ENCODE measurements at regions not wholly inside any gene's neighbourhood (a gene's known extent, or its start where the extent isn't known, plus 50 kb on each side); places are given as distances from the start of the nearest gene placed in this dataset.

DNA sequence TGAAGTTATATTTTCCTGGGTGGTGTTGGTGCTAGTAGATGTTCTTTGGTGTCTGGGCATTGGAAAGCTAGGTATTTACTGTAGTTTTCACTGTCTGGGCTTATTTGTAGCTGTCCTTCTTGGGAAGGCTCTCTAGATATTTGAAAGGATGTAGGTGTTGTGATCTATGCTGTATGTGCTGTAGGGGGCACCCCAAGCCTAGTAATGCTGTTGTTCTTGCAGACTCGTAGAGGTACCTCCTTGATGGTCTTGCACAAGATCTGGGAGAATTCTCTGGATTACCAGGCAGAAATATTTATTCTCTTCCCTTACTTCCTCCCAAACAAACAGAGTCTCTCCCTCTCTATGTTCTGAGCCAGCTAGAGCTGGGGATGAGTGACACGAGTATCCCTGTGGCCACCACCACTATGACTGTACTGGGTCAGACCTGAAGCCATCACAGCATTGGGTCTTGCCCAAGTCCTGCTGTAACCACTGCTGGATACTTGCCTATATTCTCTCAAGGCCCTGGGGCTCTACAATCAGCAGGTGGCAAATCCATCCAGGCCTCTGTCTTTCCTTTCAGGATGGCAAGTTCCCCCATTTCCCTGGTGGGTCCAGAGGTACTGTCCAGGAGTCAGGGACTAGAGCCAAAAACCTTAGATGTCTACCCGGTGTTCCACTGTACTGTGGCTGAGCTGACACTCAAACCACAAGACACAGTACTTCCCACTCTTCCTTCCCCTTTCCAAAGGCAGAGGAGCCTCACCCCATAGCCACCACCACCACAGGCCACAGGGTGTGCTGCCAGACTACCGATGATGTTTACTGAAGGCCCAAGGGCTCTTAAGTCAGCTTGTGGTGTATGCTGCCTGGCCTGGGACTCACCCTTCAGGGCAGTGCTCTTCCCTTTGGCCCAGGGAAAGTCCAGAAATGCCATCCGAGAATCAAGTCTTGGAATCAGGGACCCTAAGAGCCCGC is 195.2 kb upstream of the DPPA4 start:
- peak in 3 of 4 donors; percentile 7 to 34 (median 25) for DNase-seq (ENCODE audit: low read depth in 4 of 4, low spot score in 3 of 4)

DNA sequence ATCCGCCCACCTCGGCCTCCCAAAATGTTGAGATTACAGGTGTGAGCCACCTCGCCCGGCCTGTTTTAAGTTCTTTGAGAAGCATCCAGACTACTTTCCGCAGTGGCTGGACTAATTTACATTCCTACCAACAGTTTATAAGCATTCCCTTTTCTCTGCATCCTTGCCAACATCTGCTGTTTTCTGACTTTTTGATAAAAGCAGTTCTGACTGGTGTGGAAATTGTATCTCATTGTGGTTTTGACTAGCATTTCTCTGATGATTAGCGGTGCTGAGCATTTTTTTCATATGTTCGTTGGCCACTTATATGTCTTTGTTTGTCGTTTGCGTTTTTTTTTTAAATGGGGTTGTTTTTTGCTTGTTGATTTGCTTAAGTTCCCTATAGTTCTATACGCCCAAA is 208.4 kb upstream of the DPPA4 start:
- no peak for DNase-seq (ENCODE audit: low read depth in 4 of 4, low spot score in 3 of 4)

DNA sequence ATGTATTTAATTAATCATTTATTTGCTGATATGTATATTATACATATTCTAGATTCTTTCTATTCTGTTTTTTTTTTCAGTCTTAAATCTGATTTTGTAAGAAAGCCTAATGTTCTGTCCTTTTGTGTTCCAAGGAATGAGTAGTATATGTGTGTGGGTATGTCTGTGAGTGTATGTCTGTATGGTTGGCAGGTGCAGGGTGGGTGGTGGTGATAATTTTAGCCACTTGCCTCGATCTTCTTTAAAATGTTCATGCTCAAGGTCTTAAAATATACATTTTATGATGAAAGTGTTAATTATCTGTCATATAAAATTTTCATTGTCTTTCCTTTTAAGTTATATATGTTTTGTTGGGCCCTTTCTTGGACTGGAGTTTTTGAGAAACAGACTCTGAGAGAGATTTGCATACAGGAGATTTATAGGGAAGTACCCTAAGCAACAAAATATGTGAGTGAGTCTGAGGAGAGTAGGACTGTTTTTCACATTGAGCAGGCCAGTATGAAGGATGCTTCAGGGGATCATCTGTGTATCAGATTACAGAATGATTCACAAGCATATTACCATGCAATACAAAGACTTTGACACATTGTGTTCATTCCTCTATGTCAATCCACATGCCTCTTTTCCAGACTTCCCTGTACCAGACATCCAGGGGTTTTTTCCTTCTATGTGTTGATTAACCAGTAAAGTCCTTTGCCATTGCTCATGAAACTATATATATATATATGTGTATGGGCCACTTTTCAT is 211.0 kb upstream of the DPPA4 start:
- no peak for DNase-seq (ENCODE audit: low read depth in 4 of 4, low spot score in 3 of 4)

DNA sequence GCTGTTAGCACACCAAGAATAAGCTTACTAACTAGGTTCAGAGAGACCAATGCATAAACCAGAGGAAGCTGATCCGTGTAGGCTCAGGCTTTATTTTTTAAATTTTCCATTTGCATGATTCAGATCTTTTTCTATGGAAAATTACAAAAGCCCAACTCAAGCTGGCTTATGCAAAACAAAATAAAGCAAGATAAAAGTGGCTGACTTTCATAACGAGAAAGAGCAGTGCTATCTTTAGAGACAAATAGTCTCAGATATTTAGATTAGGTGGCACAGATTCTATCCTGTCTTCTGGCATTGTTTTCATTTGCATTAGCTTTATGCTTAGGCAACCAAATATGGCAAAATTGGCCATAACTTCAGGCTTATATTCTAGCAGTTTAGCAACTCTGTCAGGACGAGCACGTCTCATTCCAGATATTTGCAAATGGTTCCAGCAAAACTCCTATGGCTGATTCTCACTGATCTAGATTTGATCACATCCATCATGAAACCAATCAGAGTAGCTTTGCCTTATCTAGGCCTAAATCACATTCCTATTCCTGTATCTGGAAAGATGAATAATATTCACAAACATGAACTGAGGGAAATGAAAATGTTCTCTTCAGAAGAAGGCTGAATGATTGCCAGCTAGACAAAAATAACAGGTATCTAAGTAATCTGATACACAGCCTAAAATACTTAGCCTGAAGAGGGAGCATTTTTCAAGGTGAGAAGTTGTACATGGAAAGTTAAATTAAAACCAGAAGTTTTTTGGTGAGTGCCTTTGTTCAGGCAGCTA is 216.4 kb upstream of the DPPA4 start:
- DNase-seq (ENCODE audit: low read depth in 4 of 4, low spot score in 3 of 4): no peak

DNA sequence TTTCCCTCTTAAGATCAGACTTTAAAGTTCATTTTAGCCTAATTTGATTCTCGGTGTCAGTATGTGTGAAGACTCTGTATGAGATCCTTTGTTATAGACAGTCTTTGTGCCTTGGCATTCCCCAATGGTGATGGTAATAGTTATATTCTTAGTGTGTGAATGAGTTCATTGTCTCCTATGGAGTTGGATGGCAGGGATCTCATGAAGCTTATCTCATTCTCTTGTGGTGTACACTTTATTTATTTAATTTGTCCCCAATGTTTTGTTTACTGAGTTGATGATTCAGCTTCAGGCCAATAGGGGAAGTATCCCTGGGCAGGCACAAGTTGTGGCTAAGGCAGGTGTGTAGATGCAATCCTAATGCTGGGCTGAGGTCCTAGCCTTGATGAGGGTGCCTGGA is 222.0 kb upstream of the DPPA4 start:
- DNase-seq (ENCODE audit: low read depth in 4 of 4, low spot score in 3 of 4): no peak

DNA sequence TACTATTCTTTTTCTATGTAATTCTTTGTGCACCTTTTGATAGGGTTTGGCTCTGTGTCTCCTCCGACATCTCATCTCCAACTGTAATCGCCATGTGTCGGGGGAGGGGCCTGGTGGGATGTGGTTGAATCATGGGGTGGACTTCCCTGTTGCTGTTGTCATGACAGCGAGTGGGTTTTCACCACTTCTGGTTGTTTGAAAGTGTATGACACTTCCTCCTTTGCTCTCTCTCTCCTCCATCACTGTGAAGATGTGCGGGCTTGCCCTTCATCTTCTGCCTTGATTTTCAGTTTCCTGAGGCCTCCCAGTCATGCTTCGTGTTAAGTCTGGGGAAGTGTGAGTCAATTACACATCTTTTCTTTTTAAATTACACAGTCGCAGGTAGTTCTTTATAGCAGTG is 225.8 kb upstream of the DPPA4 start:
- no peak for DNase-seq (ENCODE audit: low read depth in 4 of 4, low spot score in 3 of 4)

DNA sequence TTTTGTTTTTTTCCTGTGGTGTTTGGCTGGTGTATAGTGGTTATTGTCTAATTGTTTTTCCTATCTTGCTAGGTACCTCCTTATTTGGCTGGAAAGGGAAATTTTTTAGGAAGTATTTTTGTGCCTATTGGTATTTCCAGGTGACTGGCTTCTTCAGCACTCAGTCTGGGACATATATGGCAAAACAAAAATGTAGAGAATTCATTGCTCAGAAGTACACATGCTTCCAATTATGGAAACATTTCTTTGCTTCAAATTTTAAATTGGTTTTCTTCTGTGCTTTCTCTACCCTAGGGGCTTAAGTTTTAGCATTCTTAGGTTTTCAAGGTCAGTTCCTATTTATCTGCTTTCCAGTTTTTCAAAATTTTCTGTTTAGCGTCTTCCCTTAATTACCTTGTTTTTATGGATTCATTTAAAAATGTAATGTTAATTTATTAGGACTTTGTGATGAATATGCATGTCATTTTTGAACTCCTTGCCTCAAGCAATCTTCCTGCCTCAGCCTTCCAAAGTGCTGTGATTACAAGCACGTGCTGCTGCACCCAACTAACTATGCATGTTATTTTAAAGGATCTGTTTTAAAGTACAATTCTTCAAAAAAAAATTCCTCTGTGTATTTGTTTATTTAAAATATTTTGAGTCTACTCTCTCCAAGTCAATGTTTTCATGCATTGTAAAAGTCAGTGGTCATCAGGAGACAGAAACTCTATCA is 231.9 kb upstream of the DPPA4 start:
- DNase-seq (ENCODE audit: low read depth in 4 of 4, low spot score in 3 of 4): no peak

DNA sequence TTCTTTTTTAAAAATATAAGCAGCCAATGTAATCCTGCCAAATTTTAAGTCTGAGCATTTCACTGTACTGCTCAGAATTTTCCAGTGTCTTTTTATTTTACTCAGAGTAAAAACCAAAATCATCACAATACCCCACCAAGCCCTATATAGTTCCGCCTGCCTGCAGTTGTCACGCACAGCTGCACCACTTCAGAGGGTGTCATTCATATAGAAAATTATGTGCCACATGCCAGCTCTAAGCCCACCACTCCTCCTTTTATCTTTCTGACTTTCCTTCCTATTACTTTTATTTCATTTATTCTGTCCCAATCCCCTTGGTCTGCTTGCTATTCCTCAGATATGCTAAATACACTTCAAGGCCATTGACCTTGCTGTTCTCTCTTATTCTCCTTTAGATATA is 233.1 kb upstream of the DPPA4 start:
- DNase-seq (ENCODE audit: low read depth in 4 of 4, low spot score in 3 of 4): no peak

DNA sequence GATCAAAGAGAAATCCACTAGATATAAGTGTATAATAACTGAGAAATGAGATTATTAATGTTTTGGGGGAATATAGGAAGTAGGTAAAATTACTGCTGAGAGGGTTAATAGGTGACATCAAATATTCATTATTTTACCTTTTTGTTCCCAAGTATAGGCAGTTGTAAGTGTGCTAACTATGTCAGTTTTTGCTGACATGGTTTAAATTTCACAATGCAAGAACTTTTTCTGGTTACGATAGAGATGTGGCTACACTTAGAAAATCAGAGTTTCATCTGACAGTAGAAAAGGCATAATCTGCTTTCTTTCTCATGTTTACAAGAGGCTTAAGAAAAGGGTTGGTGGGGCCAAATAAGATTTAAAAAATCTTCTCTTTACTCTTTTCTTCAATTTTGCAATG is 235.0 kb upstream of the DPPA4 start:
- DNase-seq (ENCODE audit: low read depth in 4 of 4, low spot score in 3 of 4): no peak

DNA sequence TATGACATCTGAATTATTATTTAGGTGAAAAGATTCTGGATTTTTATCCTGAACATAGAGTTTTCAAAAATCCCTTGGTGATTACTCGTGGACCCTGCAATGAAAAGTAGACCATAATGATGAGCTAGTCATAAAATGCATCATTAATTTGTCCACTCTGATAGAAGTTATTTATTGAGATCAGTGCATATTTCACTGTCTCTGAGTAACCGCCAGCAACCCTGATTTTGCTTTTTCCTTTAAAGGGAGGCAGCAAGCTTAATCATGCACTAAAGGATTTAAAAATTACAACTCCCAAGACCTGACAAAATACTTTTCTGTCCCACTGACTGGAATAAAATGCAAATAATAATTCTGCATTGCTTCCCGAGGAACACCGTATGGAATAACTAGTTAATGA is 259.6 kb upstream of the DPPA4 start:
- peak in 1 of 4 donors; percentile 25 for DNase-seq (ENCODE audit: low read depth in 4 of 4, low spot score in 3 of 4)

DNA sequence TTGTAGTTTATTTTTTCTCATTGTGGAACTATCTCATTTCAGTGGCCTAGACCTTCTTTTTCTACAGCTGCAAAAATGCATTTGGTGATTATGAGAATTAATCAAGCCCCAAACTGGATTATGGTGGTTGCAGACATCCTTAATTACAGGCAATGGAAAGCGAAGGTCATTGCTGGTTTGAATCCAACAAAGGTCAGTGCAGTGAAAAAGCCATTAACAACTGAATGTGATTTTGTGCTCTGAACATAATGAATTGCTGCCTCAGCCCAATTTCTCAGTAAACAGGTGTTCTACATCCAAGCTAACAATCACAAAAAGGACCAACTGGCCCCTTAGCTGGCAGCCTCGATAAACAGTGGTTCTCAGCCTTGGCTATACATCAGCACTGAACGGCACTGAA is 260.1 kb upstream of the DPPA4 start:
- peak in 2 of 4 donors; percentile 22 to 23 for DNase-seq (ENCODE audit: low read depth in 4 of 4, low spot score in 3 of 4)

DNA sequence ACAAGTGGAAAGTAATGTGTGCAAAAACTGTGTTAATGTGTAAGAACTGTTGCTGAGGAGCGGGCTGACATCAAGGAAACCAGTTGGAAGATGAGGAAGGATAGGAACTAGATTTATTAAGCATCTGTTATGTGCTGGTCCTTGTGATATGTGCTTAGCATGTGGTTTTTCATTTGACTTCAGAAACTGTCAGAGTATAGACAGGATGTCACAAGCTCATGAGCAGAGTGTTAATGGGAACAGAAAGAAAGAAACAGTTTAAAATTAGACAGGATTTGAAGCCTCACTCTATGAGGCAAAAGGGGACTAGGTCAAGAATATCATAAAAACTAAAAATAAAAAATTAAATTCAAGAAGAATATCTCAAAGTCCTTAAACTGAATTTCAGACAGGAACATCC is 270.6 kb upstream of the DPPA4 start:
- no peak for DNase-seq (ENCODE audit: low read depth in 4 of 4, low spot score in 3 of 4)

DNA sequence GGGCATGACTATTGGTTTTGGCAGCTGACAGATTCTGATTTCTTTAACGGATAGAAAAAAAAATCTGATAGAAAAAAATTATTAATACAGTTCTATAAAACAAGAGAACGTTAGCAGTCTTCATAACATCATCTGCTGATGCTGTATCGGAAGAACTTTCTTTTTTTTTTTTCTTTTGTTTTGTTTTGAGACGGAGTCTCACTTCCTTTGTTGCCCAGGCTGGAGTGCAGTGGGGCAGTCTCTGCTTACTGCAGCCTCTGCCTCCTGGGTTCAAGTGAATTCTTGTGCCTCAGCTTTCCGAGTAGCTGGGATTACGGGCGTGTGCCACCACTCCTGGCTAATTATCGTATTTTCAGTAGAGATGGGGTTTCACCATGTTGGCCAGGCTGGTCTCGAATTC is 271.2 kb upstream of the DPPA4 start:
- DNase-seq (ENCODE audit: low read depth in 4 of 4, low spot score in 3 of 4): no peak

DNA sequence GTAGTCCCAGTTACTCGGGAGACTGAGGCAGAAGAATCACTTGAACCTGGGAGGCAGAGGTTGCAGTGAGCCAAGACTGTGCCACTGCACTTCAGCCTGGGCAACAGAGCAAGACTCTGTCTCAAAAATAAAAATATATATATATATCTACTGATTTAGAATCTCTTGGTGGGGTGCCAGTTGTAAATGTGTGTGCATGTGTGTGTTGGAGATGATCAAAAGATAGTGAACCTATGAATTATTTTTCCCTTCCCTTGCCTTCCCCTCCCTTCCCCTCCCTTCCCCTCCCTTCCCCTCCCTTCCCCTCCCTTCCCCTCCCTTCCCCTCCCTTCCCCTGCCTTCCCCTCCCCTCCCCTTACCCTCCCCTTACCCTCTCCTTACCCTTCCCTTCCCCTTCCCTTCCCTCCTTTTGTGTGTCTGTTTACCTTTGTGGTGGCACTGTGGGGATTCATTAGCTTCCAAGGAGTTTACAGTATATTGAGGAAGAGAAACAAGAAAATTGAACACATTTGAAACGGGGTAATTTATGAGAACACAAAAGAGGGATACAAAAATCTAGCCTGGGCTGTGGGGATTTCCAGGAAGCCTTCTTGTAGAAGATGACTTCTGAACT is 281.5 kb upstream of the DPPA4 start:
- DNase-seq (ENCODE audit: low read depth in 4 of 4, low spot score in 3 of 4): no peak

DNA sequence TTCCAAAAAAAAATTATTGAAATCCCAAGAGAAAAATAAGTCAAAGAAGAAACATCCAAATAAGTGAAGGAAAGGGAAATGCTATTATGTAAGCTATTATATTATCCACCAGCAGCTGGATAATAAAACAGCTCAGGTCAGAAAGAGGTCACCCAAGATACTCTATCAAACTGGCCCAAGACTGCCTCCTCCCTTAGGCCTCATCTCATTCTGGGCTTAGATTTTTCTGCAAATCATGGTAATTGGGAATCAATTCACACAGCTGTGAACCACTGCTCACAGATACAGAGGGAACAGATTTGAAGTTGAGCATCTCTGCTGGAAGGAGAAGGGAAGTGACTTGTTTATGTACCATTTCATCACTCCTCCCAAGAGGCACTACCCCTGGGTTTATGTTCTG is 294.6 kb upstream of the DPPA4 start:
- peak in 2 of 4 donors; percentile 15 to 16 for DNase-seq (ENCODE audit: low read depth in 4 of 4, low spot score in 3 of 4)

DNA sequence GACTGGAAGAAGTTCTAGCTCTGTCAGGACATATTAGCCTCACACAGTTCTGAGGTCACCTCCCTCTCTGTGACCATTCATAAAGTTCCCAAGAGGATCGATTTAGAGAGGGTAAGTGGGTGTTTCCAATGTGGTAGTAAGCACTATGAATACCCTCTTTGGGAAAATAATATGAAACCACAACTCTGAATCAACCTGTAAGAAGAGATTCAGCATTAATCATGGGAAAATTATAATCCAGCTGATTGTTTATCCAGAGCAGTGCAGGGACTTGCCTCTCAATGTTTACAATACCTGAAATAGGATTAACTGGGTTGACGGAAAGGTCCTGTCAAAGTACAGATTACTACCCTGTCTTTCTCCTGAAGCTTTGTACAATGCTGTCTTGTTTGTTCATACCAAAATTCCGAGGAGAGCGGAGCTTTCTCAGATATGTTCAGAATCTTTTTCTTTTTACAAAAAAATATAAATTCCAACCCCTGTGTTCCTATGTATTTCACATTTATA is 302.9 kb upstream of the DPPA4 start:
- no peak for DNase-seq (ENCODE audit: low read depth in 4 of 4, low spot score in 3 of 4)

DNA sequence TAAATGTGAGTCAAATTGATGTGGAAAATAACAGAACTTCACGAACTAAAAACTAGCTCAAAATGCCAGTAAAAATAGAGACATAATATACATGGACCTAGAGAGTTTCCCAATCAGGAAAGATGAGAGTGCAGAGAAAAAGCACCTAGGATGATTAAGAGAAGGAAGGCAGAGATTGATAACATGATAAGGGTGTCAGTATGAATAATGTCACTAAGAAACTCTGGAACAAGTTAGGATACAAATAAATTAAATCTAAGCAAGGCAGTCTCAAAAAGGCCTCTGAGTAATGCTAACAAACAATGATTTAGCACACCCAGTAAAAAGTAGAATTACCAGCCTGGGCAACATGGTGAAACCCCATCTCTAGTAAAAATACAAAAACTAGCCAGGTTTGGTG is 304.7 kb upstream of the DPPA4 start:
- DNase-seq (ENCODE audit: low read depth in 4 of 4, low spot score in 3 of 4): no peak

DNA sequence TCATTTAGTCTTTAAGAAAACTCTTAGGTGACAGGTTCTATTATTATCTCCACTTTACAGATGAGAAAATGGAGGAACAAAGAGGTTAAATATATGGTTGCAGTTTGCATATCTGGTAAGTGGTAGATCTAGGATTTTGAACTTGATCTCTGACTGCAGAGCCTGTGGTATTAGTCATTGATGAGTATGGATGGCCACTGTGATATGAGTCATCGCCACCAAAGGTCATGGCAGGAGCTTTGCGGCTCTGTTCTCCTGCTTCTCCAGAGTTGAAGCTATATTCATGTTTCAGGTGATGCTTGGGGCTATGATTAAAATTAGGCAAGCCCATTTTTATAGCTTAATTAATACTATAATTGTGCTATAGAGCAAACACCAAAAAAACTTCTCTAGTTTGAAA is 306.2 kb upstream of the DPPA4 start:
- no peak for DNase-seq (ENCODE audit: low read depth in 4 of 4, low spot score in 3 of 4)

DNA sequence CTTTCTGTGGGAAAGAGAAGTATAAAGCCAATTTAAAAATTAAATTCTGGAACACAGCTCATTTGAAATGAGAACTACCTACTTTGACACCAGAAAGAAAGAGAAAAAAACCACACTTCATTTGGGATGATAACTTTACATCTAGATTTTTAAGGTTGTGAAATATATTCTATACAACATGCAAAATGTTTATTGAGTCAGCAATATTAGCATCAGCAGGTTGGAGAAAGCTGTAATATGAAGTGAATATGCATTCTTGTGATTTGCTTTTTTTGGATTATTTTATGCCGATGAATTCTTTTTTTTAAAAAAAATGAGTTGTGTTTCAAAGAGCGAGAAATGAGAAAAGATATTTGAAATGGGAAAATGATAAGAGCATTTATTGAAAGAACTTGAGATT is 307.0 kb upstream of the DPPA4 start:
- DNase-seq (ENCODE audit: low read depth in 4 of 4, low spot score in 3 of 4): no peak

DNA sequence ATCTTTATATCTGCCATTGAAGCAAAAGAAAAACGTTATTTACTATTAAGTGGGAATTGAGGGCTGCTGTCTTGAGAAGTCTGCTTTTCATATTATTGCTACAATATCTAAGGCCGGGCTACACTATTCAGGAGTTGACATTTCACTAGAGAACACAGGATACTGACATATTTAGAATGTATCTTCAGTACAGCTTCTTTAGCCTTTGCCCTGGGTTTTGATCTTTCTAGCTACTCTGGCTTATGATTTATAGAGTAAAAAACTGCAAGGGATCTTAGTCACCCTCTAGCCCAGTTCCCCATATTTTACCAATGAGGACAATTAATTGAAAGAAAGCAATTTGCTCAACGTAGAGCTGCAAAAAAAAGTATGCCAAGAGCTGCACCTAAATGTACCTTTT is 307.4 kb upstream of the DPPA4 start:
- no peak for DNase-seq (ENCODE audit: low read depth in 4 of 4, low spot score in 3 of 4)

Data from left renal pelvis (tissue), 4 donors.